ENCODE measurements at regions not wholly inside any gene's neighbourhood (a gene's known extent, or its start where the extent isn't known, plus 50 kb on each side); places are given as distances from the start of the nearest gene placed in this dataset.
"Not testable (repeated sequence)": the region's sequence is repeated elsewhere in the genome, so short reads cannot be mapped to it uniquely, and the experiment has no call there.

DNA sequence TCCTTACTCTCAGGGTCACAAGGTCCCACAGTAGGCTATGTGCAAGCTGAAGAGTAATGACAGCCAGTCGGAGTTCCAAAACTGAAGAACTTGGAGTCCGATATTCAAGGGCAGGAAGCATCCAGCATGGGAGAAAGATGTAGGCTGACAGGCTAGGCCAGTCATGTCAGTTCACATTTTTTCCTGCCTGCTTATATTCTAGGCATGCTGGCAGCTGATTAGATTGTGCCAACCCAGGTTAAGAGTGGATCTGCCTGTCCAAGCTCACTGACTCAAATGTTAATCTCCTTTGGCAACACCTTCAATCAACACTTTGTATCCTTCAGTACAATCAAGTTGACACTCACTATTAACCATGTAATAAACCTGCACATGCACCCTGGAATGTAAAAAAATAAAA, 960.9 kb upstream of the HS3ST1 start:
- Mint-ChIP-seq H3K36me3 (ENCODE audit: low read depth) (no peaks in the 10 kb centered on the region), H3K27me3 (no peaks in the 10 kb centered on the region), H3K9me3 (ENCODE audit: low read depth) (peaks cover 1% of the 10 kb centered on the region), H3K27ac (no peak overlapping the region), H3K4me3 (no peak overlapping the region), H3K4me1 (no peaks in the 10 kb centered on the region)
- ChIA-PET CTCF (interaction anchor here (0.8 kb wide), 1 partner anchor 628 kb away, joined by 3 read pairs; no protein-coding TSS in a partner anchor), POLR2A (no interaction called here)
- ATAC-seq (no peak), DNase-seq (no peak)
- intact Hi-C loops (cut with DNase I, micrococcal nuclease) = no loop called here

DNA sequence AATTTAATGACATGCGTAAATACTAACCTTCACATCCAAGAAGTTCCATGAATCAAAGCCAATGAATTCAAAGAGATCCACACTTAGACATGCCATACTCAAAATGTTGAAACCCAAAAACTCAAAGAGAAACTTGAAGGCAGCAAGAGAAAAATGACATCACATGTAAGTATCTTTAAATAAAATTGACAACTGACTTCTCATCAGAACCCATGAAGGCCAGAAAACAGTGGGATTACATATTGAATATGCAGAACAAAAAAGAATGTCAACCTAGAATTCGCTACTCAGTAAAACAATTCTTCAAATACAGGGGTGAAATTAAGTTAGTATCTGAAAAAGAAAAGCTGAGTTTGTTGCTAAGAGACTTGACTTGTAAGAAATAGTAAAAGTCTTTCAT, 953.9 kb upstream of the HS3ST1 start:
- Mint-ChIP-seq H3K36me3 (ENCODE audit: low read depth) (no peaks in the 10 kb centered on the region), H3K9me3 (ENCODE audit: low read depth) (peaks cover 14% of the 10 kb centered on the region), H3K4me3 (no peak overlapping the region), H3K27me3 (no peaks in the 10 kb centered on the region), H3K4me1 (no peaks in the 10 kb centered on the region), H3K27ac (no peak overlapping the region)
- ChIA-PET CTCF (no interaction called here), POLR2A (no interaction called here)
- ATAC-seq (no peak), DNase-seq (no peak)
- intact Hi-C loops (cut with DNase I, micrococcal nuclease) = no loop called here

DNA sequence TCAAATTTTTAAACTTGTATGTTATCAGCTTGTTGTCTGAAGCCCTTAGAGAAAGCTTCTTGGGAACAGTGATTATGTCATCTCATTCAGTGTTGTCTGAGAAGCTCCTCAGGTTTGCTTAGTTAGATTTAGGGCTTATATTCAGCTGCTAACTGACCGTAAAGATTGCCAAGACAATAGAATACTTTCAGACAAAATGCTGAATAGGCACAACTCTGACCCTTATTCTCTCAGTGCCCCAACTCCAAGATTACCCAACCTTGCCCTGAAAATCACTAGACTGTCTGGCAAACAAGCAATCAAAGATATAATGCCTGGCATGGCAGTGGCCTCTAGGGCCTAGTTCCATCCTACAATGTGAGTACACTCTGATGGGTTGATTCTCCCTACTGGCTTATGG, 950.5 kb upstream of the HS3ST1 start:
- ChIA-PET POLR2A (no interaction called here), CTCF (no interaction called here)
- DNase-seq (no peak), ATAC-seq (no peak)
- H3K4me3 Mint-ChIP-seq = no peak overlapping the region
- intact Hi-C loops (cut with DNase I, micrococcal nuclease) = no loop called here
- no peaks in the 10 kb centered on the region for H3K4me1 Mint-ChIP-seq
- peaks cover 18% of the 10 kb centered on the region for H3K9me3 Mint-ChIP-seq (ENCODE audit: low read depth)
- H3K27me3 Mint-ChIP-seq = no peaks in the 10 kb centered on the region
- no peak overlapping the region for H3K27ac Mint-ChIP-seq
- H3K36me3 Mint-ChIP-seq (ENCODE audit: low read depth) = no peaks in the 10 kb centered on the region

DNA sequence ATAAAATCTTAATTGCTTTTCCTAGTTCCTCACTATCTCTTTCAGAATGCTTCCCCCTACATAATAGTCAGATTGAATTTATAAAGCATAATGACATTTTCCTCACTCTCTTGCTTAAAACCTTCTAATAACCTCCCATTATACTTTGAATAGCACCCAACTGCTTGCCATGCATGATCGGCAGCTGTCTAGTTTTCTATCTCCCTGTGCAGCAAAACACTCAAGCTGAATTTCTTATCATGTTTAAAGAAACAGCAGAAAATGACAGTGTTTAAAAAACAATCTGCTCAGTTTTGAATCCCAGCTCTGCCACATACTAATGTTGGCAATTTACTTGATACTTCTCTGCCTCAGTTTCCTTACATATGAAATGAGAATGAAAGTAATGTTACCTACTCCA, 947.1 kb upstream of the HS3ST1 start:
- ChIA-PET CTCF (no interaction called here), POLR2A (no interaction called here)
- no peak overlapping the region for H3K4me3 Mint-ChIP-seq
- H3K9me3 Mint-ChIP-seq (ENCODE audit: low read depth) = peaks cover 12% of the 10 kb centered on the region
- intact Hi-C loops (cut with DNase I, micrococcal nuclease) = no loop called here
- no peaks in the 10 kb centered on the region for H3K27me3 Mint-ChIP-seq
- ATAC-seq (no peak), DNase-seq (no peak)
- no peaks in the 10 kb centered on the region for H3K4me1 Mint-ChIP-seq
- H3K27ac Mint-ChIP-seq = no peak overlapping the region
- no peaks in the 10 kb centered on the region for H3K36me3 Mint-ChIP-seq (ENCODE audit: low read depth)

DNA sequence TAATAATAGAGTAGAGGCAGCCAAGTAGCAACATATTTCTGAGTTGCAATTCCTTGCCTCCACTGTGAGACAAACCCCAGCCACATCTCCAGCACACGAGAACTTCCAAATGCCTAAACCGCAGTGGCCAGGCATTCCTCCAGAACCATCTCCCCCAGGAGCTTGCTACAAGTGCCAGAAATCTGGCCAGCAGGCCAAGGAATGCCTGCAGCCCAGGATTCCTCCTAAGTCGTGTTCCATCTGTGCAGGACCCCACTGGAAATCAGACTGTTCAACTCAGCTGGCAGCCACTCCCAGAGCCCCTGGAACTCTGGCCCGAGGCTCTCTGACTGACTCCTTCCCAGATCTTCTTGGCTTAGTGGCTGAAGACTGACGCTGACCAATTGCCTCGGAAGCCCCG, 937.2 kb upstream of the HS3ST1 start:
- POLR2A ChIA-PET; H3K4me3 Mint-ChIP-seq; H3K36me3 Mint-ChIP-seq (ENCODE audit: low read depth); H3K4me1 Mint-ChIP-seq; intact Hi-C loops (cut with DNase I, micrococcal nuclease); ATAC-seq; CTCF ChIA-PET; H3K27ac Mint-ChIP-seq; DNase-seq; H3K27me3 Mint-ChIP-seq: not testable (repeated sequence)
- H3K9me3 Mint-ChIP-seq (ENCODE audit: low read depth) = peaks cover 12% of the 10 kb centered on the region

DNA sequence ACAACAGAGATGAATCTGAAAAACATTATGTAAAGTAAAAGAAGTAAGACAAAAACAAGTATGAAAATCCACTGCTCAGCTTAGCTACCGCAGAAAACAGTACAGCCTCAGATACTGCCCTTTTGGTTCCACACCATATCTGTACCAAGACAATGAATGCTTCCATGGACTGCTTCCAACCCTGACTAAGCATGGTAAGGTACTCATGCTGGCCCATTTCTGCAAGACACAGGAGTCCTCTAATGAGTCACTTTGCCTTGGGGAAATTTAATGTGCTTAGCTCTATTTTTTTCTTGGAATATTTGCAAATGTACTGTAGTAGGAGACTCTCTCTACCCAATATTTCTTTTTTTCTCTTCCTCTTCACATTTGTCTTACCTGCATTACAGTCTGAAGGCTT, 931.7 kb upstream of the HS3ST1 start:
- no peak overlapping the region for H3K27ac Mint-ChIP-seq
- ATAC-seq = no peak
- no peak overlapping the region for H3K4me3 Mint-ChIP-seq
- no peaks in the 10 kb centered on the region for H3K36me3 Mint-ChIP-seq (ENCODE audit: low read depth)
- no peak for DNase-seq
- no peaks in the 10 kb centered on the region for H3K4me1 Mint-ChIP-seq
- H3K27me3 Mint-ChIP-seq = no peaks in the 10 kb centered on the region
- intact Hi-C loops (cut with DNase I, micrococcal nuclease) = no loop called here
- ChIA-PET POLR2A (no interaction called here), CTCF (no interaction called here)
- H3K9me3 Mint-ChIP-seq (ENCODE audit: low read depth) = peaks cover 10% of the 10 kb centered on the region

DNA sequence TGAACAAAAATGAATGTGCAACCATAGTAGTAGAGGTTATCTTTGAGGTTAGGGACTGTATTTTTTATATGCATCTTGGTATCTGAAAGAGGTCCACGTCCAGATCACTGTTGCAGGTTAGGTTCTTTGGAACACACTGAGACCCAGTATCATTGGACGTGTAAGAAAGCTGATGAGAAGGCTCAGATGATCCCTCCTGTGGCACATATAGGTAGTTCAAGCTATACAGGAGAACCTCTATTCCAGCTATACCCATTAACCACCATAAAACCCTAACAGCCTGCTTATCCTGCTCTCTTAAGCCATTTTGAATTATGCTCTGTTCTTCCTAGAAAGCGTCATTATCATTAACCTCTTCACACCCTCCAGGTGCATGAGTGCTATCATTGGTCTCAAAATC, 930.7 kb upstream of the HS3ST1 start:
- POLR2A ChIA-PET = no interaction called here

DNA sequence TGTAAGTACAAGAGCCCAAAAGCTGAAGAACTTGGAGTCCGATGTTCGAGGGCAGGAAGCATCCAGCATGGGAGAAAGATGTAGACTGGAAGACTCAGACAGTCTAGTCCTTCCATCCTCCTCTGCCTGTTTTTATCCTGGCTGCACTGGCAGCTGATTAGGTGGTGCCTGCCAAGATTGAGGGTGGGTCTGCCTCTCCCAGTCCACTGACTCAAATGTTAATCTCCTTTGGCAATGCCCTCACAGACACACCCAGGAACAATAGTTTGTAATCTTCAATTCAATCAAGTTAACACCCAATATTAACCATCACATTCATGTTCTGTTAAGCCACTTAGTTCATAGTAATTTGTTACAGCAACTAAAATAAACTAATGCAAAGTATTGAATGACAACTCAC, 904.4 kb upstream of the HS3ST1 start:
- ATAC-seq; H3K4me3 Mint-ChIP-seq; POLR2A ChIA-PET; CTCF ChIA-PET; H3K27me3 Mint-ChIP-seq; H3K27ac Mint-ChIP-seq; H3K36me3 Mint-ChIP-seq (ENCODE audit: low read depth); intact Hi-C loops (cut with DNase I, micrococcal nuclease); H3K4me1 Mint-ChIP-seq; DNase-seq: not testable (repeated sequence)
- H3K9me3 Mint-ChIP-seq (ENCODE audit: low read depth) = peaks cover 16% of the 10 kb centered on the region

More for the DNA sequence above, 930.7 kb upstream of the HS3ST1 start:
- no peaks in the 10 kb centered on the region for H3K36me3 Mint-ChIP-seq (ENCODE audit: low read depth)
- no peaks in the 10 kb centered on the region for H3K4me1 Mint-ChIP-seq
- H3K27ac Mint-ChIP-seq = no peak overlapping the region
- intact Hi-C loops (cut with DNase I, micrococcal nuclease) = no loop called here
- peaks cover 4% of the 10 kb centered on the region for H3K9me3 Mint-ChIP-seq (ENCODE audit: low read depth)
- DNase-seq (no peak), ATAC-seq (no peak)
- CTCF ChIA-PET = no interaction called here
- no peaks in the 10 kb centered on the region for H3K27me3 Mint-ChIP-seq
- no peak overlapping the region for H3K4me3 Mint-ChIP-seq

- H3K4me1 Mint-ChIP-seq = no peaks in the 10 kb centered on the region
- CTCF ChIA-PET = no interaction called here
- no peak overlapping the region for H3K4me3 Mint-ChIP-seq
- intact Hi-C loops (cut with DNase I, micrococcal nuclease) = no loop called here
- no peaks in the 10 kb centered on the region for H3K36me3 Mint-ChIP-seq (ENCODE audit: low read depth)
- POLR2A ChIA-PET = no interaction called here
- ATAC-seq (no peak), DNase-seq (no peak)
- no peaks in the 10 kb centered on the region for H3K27me3 Mint-ChIP-seq
- H3K27ac Mint-ChIP-seq = no peak overlapping the region
- H3K9me3 Mint-ChIP-seq (ENCODE audit: low read depth) = peaks cover 2% of the 10 kb centered on the region
Measured at GRCh38 chr4:12324965-12325364, 896.3 kb upstream of the HS3ST1 start.

DNA sequence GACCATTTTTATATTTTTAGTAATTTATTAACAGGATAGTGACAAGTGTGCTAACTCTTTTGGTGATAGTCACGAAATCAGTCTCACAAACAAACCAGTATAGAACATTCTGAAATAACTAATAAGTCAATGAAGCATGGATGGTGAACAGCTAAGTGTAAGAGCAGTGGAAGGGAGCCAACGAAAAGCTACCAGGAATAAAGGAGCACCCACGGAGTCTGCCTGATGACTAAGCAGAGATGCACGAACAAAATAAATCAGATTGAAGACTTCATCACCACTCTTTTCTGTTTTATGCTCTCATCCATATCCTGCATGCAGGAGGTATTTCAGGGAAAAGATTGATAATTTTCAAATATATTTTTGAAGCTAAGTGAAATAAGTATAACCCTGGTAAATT, 891.1 kb upstream of the HS3ST1 start:
- H3K27me3 Mint-ChIP-seq = no peaks in the 10 kb centered on the region
- H3K36me3 Mint-ChIP-seq (ENCODE audit: low read depth) = no peaks in the 10 kb centered on the region
- intact Hi-C loops (cut with DNase I, micrococcal nuclease) = no loop called here
- no peak for ATAC-seq
- peaks cover 2% of the 10 kb centered on the region for H3K9me3 Mint-ChIP-seq (ENCODE audit: low read depth)
- no peaks in the 10 kb centered on the region for H3K4me1 Mint-ChIP-seq
- ChIA-PET POLR2A (no interaction called here), CTCF (no interaction called here)
- no peak for DNase-seq
- H3K27ac Mint-ChIP-seq = no peak overlapping the region
- H3K4me3 Mint-ChIP-seq = no peak overlapping the region

DNA sequence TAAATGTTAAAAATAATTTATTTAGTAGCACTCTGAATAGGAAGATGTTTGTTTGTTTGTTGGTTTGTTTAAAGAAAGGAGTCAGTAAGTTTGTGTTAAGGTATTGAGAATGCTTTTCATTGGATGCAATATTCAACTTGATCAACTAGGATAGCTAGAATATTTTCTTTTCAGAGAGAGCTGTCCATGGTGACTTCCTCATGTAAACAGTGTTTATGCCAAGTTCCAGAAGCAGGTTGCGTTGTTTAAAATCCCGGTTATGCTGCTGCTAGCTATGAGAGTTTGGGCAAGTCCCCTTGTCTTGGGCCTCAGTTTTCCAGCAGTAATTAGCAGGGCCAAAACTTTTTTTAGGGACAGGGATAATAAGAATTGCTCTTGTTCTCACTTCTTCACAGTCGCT, 876.2 kb upstream of the HS3ST1 start:
- no peak for ATAC-seq
- POLR2A ChIA-PET = no interaction called here
- no peak for DNase-seq
- no peak overlapping the region for H3K27ac Mint-ChIP-seq
- H3K27me3 Mint-ChIP-seq = no peaks in the 10 kb centered on the region
- H3K9me3 Mint-ChIP-seq (ENCODE audit: low read depth) = peaks cover 9% of the 10 kb centered on the region
- no peaks in the 10 kb centered on the region for H3K4me1 Mint-ChIP-seq
- intact Hi-C loops (cut with DNase I, micrococcal nuclease) = no loop called here
- H3K4me3 Mint-ChIP-seq = no peak overlapping the region
- no peaks in the 10 kb centered on the region for H3K36me3 Mint-ChIP-seq (ENCODE audit: low read depth)
- CTCF ChIA-PET = no interaction called here

GRCh38 chr4:12296366-12296765, 867.7 kb upstream of the HS3ST1 start:
- Mint-ChIP-seq H3K9me3 (ENCODE audit: low read depth) (peaks cover 8% of the 10 kb centered on the region), H3K27ac (no peak overlapping the region), H3K36me3 (ENCODE audit: low read depth) (no peaks in the 10 kb centered on the region), H3K4me3 (no peak overlapping the region), H3K27me3 (no peaks in the 10 kb centered on the region), H3K4me1 (no peaks in the 10 kb centered on the region)
- intact Hi-C loops (cut with DNase I, micrococcal nuclease) = no loop called here
- ChIA-PET CTCF (no interaction called here), POLR2A (no interaction called here)
- ATAC-seq (no peak), DNase-seq (no peak)

DNA sequence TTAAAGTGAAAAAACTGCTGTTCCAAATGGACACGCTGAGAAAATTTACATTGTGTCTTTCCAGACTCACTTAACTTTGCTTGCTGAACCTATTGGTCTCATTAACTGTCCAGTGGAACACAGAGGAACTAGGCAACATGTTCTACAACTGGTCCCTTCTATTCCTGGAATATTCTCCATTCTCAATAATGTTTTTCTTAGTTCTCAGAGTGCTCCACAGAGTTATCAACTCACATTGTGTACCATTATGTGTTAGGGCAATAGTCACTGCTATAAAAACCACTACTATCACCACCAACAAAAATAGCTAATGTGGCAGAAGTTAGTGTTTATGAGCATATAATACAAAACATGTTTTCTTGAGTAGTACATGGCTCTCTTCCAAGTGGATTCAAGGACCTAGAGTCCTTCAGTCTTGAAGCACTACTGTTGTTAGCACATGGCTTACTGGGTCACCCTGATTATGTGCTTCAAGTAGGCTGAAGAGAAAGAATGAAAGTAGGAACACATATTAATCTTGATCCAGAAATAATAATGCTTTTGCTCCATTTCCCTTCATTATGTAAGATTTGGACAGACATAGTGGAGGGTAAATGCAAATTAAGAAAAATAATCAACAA, 865.3 kb upstream of the HS3ST1 start:
- ChIA-PET CTCF (no interaction called here), POLR2A (no interaction called here)
- Mint-ChIP-seq H3K27me3 (no peaks in the 10 kb centered on the region), H3K9me3 (ENCODE audit: low read depth) (peaks cover 6% of the 10 kb centered on the region), H3K4me1 (no peaks in the 10 kb centered on the region), H3K27ac (no peak overlapping the region), H3K36me3 (ENCODE audit: low read depth) (no peaks in the 10 kb centered on the region), H3K4me3 (no peak overlapping the region)
- intact Hi-C loops (cut with DNase I, micrococcal nuclease) = no loop called here
- ATAC-seq = no peak
- no peak for DNase-seq

All from activated CD4-positive, alpha-beta T cell treated with anti-CD3 and anti-CD28 coated beads for 36 hours (primary cell).